GM21515 (cell line): ENCODE measurements at regions not wholly inside any gene's neighbourhood (a gene's known extent, or its start where the extent isn't known, plus 50 kb on each side); places are given as distances from the start of the nearest gene placed in this dataset.
"Not testable (repeated sequence)": the region's sequence is repeated elsewhere in the genome, so short reads cannot be mapped to it uniquely, and the experiment has no call there.

ENCODE experiments used
- ATAC-seq: cut with Tn5 transposase; IDR thresholded peaks from one replicate; pipeline ENCODE4 v1.9.1; 2021; ENCODE audit not compliant: unreplicated experiment

DNA sequence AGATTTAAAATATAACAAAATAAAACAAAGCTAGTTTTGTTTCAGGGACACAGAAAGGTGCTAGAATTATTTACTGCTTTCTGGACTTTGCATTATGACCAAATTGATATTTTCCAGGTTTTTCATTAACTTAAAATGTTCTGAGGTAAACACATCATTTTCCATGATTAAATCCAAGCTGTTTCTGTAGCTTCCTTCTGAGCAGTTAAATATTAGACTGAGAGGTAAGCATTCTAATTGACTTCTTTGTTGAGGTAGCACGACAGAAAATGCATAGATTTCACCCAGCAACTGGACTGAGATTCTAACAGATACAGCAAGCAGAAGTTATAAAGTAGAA lies 98.3 kb downstream of the BMP4 start:
- no peak for ATAC-seq

DNA sequence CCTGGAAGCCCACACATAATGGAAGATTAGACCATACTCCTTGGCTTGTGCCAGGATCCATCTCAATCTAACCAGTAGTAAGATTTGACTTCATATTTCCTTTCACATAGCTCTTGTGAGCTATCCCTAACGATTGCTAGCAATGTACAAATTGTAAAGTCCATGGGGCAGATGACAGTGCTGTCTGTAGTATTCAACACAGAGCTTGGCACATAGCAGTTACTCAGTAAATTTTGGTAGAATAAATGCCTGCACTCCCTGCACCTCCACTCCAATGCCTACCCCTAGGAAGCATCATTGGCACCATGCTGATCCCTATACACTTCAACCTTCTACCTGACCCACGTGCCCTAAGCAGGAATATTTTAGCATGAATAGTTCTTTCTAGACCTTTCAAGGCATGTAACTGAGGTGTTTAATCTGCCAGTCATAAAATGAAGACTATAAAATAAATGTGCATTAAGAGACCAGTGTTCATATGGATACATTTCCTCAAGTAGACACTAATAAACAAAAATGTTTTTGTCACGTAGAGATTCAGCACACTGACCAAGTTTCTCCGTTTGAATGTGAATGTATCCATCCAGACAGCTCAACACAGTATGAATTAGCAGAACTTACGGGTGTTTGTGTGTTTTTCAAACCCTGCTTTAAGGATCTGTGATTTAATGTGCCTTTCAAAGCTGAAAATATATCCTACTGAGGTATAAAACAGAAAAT lies 98.8 kb downstream of the BMP4 start:
- ATAC-seq, result no peak

DNA sequence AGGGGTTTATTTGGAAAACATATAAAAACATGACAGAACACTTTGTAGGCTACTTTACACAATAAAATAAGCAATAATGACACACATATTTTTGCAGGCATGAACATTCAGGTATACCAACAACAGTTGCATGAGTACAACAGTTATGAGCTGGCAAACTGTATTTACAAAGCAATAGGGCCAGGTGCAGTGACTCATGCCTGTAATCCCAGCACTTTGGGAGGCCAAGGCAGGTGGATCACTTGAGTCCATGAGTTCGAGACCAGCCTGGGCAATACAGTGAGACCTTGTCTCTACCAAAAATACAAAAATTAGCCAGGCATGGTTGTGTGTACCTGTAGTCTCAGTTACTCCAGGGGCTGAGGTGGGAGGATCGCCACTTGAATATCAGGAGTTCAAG lies 101.1 kb downstream of the BMP4 start:
- no peak for ATAC-seq

DNA sequence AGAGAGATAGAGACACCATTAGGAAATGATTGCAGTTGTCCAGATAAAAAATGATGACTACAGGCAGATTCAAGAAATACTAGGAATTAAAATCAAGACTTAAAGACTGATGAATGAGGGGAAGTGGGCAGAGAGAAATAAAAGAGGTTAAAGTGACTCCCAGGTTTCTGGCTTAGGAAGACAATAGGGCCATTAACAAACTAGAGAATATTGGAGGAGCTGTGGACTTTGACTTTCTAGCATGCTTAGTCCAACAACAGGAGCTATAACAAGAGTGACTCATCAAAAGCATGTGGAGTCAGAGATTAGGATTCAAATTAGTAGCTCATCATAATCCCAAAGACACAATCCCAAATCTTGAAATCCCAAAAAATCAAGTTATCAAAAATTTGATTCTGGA lies 101.5 kb downstream of the BMP4 start:
- ATAC-seq, result no peak

DNA sequence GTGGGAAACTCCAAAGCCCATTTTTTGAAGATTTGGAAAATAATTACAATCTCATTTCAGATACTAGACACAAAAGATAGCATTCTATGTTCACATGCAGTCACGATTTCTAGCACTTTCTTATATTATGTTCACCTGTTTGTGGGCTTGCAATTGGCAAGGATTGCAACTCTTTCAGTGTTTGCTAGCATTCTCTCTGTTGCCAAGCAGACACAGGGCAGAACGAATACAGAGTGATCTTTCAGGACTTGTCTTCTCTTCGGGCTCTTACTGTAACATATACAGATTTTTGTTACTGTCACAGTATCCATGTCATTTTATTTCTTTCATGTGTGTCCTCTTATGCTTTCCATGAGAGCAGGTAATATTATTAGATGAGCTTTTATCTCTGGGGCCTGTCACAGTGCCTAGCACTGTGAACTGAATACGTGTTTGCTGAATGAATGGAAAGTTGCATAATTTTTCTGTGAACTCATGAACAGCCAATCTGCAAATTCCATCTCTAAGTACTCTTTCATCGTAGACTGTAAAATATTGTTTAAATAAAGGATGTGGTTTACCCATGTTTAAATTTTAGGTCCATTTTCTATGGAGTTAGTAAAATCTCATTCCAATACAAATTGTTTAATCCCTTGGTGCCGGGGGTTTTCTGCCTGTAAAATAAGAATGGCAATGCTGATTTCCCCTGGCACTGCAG lies 105.1 kb downstream of the BMP4 start:
- ATAC-seq, result no peak

DNA sequence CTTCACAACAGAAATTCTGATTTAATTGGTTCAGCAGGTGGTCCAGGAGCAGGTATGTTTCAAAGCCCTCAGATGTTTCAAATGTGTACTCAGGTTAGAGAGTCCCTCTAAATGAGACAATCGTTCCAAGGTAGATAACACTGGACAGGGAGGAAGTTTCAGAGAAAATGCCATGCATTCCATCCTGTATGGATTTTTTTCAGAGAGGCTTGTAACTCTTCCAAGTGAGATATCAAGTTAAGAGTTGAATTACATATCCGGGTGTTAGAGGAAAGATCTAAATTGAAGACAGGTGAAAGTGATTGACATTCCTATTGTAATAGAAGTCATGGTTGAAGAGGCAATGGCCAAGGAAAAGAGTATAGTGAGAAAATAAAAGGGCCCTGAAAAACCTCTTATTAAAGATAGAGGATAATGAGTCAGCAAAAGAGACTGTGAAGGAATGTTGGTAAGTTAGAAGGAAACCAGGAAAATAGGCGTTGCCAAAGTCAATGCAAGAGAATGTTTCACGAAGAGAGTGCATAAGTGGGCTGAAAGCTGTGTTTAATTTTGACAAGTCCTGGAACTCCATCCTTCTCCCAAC lies 105.8 kb downstream of the BMP4 start:
- no peak for ATAC-seq

DNA sequence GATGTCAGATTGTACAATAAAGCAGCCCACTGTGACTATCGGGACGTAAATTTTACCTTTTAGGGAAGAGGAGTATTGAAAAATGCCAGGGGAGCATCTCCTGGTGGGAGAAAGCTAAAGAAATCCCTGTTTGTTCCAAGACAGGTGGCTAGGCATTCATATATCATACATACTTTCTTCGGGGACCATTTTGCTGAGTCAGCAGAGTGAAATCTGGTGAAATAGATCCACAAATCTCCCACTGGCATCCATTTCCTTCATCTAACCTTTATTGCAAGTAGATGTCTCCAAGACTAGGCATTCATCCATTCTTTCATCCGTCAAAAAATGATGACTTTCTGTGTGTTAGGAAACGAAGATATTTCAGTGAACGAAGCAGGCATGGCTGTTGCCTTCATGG lies 107.1 kb downstream of the BMP4 start:
- ATAC-seq, result no peak

DNA sequence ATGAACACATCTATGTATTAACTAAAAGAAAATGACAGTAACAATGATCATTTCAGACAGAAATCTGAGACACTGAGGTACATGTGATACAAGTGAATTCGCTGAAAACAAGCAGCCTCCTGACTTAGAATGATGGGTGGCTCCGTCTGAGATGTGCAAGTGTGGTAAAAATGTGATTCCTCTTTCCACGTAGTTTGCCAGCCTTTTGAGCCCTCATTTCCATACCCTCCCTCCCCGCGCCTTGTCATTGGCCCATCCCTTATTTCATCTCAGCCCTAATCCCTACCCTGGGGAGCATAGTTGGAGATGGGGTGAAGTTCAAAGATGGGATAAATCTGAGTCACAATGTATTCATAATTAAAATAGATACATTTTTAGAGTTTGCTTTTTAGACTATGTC lies 107.8 kb downstream of the BMP4 start:
- no peak for ATAC-seq

DNA sequence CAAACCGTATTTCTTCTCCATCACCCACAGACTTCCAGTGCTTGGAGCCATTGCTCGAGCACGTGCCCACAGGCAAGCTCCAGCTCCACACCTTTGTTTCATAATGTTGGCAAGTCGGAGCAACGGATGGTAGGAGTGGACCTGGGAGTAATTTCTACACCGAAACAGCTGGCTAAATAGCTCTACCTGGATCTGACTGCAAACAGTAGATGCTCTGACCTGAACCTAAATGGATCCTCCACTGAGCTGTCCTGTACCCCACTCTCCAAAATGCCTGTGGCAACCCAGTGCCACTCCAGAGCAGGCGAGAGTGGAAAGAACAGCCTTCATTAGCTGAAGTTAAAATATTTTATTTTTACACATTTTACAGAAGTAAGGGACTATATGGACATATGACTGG lies 108.7 kb downstream of the BMP4 start:
- ATAC-seq, result no peak

DNA sequence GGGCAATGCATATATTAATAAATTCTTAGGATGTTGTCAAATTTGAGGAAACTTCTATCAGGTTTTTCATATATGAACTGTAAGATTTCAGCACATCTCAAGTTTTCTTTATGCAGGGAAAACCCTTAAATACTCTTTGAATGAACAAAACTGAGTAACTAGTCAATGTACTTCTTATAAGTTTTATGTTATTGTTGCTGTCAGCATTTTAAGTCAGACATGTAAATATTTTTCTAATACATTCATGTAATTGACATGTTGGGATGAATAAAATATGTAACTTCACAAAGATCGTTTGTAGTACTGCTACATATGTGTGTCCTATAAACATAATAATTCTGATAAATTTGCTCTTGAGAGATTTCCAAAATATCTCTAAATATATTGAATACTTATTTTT lies 109.6 kb downstream of the BMP4 start:
- no peak for ATAC-seq

DNA sequence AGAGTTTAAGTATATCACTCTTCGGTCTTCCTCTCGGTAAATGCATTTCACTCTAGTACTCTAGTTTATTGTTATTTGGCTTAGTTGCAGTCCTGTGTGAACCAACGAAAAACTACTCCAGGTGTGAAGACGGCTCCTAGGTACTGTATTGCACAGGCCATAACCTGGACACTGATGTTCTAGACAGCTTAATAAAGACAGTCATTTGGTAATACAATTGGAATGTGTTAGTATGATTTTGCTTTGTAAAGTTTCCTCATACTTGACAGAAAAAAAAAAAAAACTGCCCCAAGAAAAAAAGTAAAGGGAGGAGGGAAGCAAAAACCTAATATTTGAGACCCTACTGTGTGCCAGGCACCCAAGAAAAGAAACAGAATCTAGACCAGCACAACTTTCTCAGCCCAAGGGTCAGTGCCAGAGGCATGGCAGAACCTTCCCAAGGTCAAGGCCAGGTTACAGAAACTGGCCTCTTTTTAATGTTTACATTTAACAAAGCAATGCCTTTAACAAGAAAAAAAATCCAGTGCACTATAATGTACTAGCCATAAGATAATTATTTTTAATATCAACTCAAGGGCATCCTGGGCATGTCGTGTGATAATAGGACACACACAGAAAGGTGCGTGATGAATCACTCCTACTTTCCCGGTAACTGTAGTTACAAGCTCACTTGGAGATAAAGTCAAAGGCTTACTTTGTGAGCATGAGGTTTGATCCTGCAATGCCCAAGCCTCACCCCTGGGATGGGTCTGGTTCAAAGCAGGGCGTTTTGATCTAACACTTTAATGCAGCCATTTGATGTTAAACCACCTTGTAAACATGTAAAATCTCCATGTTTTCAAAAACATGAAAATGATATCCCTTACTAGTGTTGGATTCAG lies 110.6 kb downstream of the BMP4 start:
- ATAC-seq, result no peak

DNA sequence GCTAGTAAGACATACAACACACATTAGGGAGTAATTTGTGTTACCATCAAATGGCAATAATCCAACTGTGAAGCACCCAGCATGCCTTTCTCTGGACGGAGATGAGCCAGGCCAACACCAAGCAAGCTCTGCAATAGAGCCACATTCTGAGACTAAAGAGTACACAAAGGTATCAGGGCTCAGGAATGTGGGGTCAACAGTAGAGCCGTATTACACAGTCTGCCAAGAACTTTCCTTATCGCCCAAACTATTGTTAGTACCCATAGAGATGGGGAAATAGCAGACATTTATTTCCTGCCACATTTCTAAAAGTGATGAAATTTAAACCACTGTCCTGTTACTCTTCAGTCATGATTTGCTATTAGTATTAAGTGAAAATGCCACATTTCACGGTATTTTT lies 113.7 kb downstream of the BMP4 start:
- ATAC-seq, result no peak

DNA sequence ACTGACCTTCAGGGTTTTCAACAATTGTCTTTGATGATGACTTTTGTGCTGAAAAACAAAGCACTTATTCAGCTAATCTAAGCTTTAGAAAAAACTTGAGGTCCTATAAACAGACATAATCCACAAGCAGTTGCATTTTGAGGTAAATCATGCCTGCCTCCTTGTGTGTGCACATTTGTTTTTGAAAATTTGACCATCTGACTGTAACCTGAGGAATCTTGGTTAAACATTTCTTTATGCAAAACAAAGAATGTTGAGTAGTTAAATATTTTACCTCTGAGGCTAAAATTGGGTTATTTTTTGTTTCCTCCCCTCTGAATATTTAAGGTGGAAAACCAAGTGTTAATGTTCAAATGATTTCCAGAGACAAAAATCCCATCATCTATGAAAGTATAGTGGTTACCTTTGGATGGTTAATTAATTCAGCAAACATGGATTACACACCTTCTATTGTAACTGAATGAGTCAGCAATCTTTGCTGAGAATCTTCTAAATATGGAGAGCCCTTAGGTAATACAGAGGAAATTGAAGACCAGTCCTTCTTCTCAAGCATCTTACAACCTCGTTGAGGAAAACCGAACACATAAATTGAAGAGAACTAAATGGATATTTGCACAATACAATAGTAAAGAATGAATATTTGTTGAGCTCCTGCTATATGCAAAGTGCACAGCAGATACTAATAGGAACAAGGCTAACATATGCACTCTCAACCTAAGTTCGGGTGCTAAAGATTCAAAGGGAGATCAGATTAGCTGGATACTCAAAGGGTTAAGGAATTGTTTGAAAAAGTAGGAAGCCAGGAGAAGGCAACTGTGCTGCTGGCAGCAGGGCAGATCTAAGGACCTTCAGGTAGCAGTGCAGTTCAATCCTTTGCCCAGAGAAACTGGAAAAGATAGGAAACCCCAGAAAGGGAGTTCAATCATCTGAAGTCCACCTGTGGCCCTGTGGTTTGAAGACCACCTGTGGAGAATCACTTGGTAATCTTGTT lies 115.2 kb downstream of the BMP4 start:
- no peak for ATAC-seq

DNA sequence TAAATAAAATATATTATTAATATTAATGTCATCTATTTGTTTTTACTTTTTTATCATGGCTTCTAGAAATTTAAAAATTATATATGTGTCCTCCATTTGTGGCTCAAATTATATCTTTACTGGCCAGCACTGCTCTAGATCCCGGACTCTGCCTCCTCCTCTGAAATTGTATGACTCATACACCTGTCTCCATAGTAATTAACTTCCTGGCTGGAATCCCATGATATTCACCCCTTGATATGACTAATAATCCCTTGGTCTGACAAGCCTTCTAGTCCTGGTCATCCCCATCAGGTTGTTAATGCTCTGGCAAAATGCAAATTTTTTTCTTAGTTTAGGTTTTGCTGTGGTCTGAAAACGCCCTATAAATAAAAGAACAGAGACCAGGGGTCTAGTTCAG lies 116.2 kb downstream of the BMP4 start:
- no peak for ATAC-seq

DNA sequence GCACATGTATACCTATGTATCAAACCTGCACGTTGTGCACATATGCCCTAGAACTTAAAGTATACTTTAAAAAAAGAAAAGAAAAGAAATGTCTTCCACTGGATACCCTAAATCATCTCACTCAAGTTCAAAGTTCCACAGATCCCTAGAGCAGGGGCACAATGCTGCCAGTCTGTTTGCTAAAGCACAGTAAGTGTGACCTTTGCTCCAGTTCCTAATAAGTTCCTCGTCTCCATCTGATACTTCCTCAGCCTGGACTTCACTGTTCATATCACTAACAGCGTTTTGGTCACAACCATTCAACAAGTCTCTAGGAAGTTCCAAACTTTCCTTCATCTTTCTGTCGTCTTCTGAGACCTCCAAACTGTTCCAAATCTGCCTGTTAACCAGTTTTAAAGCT lies 118.3 kb downstream of the BMP4 start:
- no peak for ATAC-seq

DNA sequence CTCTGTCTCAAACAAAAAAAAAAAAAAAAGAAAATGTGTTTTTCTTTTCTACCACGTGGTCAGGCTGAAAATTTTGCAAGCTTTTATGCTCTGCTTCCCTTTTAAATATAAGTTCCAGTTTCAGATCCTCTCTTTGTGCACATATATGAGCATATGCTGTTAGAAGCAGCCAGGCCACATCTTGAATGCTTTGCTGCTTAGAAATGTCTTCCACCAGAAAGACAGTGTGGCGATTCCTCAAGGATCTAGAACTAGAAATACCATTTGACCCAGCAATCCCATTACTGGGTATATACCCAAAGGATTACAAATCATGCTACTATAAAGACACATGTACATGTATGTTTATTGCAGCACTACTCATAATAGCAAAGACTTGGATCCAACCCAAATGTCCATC lies 119.0 kb downstream of the BMP4 start:
- ATAC-seq, result not testable (repeated sequence)

DNA sequence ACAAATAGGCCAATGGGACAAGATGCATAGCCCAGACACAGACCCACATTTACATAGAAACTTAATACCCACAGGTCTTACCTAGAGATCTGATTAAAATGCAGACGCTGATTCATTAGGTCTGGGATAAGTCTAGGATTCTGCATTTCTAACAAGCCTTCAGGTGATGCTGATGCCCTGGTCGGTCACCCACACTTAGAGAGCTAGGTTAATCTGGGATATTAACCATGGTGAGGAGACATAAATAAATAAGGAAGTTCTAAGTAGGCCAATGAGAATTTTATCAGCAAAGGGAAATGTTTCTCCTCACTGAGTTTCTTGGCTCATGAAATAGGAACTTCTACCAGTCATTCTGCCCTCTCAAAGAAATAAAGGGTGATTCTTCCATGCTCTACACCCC lies 120.1 kb downstream of the BMP4 start:
- ATAC-seq, result no peak

DNA sequence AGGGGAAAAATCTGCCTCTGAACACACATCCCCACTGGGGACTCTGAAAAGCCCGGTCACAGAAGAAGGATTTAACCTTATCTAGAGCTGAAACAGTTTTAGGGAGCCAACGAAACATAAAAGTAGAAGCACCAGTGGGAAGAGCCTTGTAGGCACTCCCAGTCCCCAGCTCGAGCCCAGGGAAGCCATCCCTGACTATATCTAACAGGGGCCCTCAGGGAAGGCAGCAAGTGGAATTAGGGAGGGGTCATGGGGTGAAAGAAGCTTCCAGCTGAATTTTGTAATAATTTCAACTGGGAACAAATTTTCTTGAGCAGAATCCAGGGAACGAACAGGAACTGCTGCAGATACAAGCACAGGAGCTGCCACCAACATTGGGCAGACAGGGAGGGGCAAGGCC lies 127.8 kb downstream of the BMP4 start:
- ATAC-seq, result no peak

DNA sequence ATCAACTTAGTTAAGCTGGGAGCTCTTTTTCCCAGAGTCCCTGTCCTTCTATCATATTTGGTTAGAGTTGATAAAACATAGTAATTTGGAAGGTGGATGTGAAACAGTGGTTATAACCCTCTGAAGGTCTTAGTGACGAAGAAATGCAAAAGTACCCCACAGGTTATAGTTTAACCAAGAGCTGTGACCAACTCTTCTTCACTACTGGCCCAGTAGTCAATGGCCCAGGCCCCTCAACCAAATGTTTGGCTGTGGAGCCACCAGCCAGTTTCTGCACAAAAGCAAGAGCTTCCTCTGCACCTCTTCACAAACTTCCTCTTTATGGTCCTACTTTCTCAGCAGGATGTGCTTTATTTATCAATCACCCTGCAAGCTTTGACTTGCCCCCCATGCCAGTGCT lies 132.6 kb downstream of the BMP4 start:
- no peak for ATAC-seq

DNA sequence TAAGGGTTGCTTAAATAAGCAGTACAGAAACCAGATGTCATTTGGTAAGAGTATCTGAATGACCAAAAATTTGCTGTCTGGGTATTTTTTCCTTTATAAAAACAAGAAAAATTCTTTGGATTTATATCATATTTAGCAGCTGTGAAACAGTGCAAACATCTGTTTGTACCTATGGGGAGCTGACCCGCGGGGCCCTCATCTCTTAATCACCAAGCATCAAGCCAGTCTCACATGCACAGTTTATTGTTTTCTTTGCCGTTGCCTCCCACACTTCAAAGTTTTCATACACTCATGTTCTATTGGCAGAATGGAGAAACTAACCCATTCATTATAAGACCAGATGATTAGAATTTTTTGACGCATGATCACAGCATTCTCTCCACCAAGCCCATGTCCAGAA lies 142.2 kb downstream of the BMP4 start:
- no peak for ATAC-seq

DNA sequence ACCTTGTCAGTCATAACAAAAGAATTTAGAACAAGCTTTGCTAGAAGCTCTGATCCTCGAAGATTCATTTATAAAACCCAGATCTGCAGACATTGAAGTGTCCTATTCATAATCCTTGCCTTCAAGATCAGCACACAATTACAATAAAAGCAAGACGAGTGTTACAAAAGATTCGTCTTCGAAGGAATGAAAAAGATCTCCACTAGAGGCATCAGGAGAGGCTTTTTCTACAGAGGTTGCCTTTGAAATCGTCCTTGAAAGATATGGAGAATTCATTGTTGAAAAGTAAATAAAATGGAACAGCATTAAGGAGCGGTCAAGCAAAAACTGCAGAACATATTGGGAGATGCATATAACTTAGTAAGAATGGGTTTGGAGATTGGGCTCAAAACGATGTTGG lies 146.4 kb downstream of the BMP4 start:
- no peak for ATAC-seq
